ENCODE measurements at regions not wholly inside any gene's neighbourhood (a gene's known extent, or its start where the extent isn't known, plus 50 kb on each side); places are given as distances from the start of the nearest gene placed in this dataset.

DNA sequence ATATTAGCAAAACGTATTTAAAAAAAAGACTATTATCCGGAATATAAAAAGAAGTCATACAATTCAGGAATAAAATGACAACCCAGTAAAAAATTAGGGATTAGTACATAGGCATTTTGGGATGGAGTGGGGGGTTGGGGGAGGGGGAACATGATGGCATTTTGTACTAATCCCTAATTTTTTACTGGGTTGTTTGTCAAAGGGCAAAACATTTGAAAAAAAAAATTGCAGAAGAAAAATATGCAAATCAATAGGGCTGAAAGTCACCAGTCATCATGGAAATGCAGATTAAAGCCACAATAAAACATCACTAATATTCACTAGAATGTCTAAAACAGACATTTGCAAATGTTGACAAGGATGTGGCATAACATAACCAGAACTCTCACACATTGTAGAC is 82.5 kb downstream of the RPL22L1 start:
- DNase-seq (ENCODE audit: missing footprints) (no peak), ATAC-seq (no peak)
- intact Hi-C loops (cut with DNase I), result no loop called here

DNA sequence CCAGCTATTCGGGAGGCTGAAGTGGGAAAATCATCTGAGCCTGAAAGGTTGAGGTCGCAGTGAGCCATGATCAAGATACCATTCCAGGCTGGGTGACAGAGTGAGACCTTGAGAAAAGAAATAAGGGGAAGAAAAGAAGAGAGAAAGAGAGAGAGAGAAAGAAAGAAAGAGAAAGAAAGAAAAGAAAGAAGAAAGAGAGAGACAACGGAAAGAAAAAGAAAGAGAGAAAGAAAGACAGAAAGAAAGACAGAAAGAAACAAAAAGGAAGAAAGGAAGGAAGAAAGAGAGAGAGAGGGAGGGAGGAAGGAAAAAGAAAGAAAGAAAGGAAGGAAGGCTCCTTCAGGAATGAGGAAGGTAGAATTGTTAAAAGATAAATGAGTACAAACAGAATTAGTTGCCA is 84.5 kb downstream of the RPL22L1 start:
- no peak for DNase-seq (ENCODE audit: missing footprints)
- intact Hi-C loops (cut with DNase I), result no loop called here
- ATAC-seq, result no peak

DNA sequence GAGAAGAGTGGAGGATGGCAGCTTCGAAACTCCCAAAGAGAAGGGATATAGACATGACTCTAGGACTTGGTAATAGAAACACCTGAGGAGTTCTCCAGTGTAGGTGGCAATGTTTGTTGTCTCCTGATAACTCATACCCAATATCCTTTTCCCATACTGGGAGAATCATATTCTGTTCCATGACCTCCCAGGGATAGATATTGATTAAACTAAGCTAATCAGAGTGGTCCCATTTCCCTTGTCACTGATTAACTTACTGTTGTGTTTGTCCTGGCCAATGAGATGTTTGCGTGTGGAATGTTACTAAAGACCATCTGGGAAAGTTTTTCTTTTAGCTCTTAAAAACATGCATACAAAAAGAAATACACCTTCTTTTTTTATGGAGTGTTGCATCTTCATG is 85.6 kb downstream of the RPL22L1 start:
- no peak for DNase-seq (ENCODE audit: missing footprints)
- ATAC-seq, result no peak
- intact Hi-C loops (cut with DNase I), result no loop called here

- intact Hi-C loops (cut with DNase I), result no loop called here
- ATAC-seq (no peak), DNase-seq (ENCODE audit: missing footprints) (no peak)
Observed at GRCh38 chr3:170780955-170781354, 89.0 kb downstream of the RPL22L1 start.

DNA sequence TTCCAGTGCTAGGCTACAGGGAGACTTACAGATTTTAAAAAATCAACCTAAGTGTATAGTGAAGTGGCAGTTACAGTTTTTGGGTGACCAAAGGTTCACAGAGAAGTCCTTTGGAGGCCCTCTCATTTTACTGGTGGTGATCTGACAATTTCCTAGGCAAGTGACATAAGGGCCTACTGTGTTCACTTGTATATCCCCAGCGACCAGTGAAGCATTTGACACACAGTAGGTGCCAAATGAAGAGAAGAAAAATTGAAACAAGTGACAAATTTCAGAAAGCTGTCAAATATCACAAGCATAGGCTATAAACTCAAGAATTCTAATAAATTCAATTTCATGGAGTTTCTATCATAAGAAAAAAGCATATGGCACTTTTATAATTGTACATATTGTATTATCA is 89.5 kb downstream of the RPL22L1 start:
- no peak for DNase-seq (ENCODE audit: missing footprints)
- ATAC-seq, result no peak
- intact Hi-C loops (cut with DNase I), result no loop called here

DNA sequence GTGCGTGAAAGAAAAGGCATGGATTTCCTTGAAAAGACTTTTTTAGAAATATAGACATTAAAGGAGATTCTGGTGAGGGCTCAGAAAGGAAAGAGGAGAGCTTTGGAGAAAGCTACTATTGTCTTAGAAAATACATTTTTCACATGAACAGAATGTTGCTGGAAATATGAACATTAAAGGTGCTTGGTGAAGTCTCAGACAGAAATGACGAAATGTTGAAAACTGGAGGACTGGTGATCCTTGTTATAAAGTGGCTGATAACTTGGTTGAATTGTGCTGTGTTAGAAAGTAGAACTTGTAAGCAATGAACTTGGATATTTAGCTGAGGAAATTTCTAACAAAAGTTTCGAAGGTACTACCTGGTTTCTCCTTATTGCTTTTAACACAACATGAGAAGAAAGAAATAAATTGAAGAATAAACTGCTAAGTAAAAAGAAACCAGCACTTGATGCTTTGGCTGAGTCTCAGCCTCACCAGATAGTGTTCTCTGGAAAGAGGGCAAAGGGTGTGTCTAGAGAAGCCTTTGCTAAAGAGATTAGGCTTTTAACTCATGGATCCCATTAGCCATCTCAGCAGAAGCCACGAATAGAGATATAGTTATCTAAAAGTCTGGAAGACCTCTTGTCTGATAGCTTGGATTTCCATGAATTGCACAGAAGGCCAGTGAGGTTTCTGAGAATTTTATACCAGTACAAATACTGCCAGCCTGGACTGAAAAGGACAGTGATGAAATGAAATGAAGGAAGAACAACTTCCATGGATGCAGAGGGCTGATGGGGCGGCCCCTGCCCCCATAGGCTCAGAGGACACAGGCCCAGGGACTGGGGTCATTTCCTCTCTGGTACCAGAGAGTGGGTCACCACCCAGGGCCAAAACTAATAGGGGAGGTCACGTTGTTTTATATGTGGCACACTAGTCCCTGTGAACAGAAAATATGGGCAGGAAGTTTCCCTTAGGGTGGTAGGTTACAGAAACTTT is 91.5 kb downstream of the RPL22L1 start:
- ATAC-seq (no peak), DNase-seq (ENCODE audit: missing footprints) (no peak)
- intact Hi-C loops (cut with DNase I), result no loop called here

GRCh38 chr3:170777564-170777926 is 92.5 kb downstream of the RPL22L1 start:
- no peak for ATAC-seq
- DNase-seq (ENCODE audit: missing footprints), result no peak
- intact Hi-C loops (cut with DNase I), result no loop called here

DNA sequence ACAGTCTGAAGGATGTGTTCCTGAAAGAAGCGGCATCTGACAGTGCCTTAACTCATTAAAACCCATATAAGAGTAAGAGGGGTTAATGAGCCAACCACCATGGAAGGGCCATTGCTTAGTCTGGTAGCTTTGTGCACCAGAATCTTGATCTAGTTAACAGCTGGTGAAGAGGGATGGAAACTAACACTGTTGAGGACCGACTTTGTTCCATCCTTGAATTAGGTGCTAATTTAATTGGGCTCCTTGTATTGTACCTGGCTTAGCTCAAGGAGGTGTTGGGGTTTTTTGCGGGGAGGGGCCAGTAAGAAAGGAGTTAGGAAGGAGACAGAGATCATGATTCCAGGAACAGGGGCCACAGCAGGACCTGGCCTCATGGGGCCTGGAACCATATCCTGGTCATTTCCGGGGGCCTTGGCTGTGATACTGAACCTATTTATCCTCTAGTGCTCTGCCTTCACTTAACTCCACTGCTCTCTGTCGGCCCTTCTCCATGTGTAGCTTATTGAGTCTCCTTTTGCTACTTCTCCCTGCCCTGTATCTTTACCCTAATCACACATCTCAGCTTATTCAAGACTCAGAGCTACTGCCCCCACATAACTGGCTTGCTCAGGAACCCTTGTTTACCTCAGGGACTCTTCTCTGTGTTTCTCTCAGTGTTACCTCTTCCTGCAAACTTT is 93.0 kb downstream of the RPL22L1 start:
- ATAC-seq (no peak), DNase-seq (ENCODE audit: missing footprints) (no peak)
- intact Hi-C loops (cut with DNase I), result no loop called here

GRCh38 chr3:170773682-170774425 is 96.1 kb downstream of the RPL22L1 start:
- DNase-seq (ENCODE audit: missing footprints) (no peak), ATAC-seq (no peak)
- intact Hi-C loops (cut with DNase I), result no loop called here

- DNase-seq (ENCODE audit: missing footprints) (no peak), ATAC-seq (no peak)
- intact Hi-C loops (cut with DNase I), result no loop called here
Observed at GRCh38 chr3:170772175-170772574, 97.8 kb downstream of the RPL22L1 start.

DNA sequence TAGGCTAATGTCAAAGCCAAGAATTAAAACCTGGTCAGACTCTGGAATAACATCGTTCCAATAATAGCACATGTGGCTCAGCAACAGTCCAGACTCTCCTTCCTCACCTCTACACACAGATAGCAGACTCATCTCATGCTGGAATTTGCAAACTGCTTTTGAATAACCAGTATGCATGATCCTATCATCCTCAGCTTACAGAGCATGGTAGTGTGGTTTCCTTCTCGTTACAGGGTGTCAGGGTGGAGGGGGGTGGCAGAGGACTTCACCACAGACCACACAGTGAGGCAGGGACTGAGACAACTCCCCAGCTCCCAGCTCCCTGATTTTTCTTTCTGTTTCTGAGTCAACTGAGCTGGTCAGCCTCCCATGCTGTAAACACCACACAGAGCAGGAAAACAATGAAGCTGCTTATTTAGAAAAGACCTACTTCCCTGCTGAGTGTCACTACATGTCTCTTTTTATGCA is 101.6 kb downstream of the RPL22L1 start:
- ATAC-seq (no peak), DNase-seq (ENCODE audit: missing footprints) (no peak)
- intact Hi-C loops (cut with DNase I), result no loop called here

GRCh38 chr3:170767576-170767941 is 102.4 kb downstream of the RPL22L1 start:
- ATAC-seq (no peak), DNase-seq (ENCODE audit: missing footprints) (no peak)
- intact Hi-C loops (cut with DNase I), result no loop called here

- intact Hi-C loops (cut with DNase I), result no loop called here
- ATAC-seq (no peak), DNase-seq (ENCODE audit: missing footprints) (no peak)
Observed at GRCh38 chr3:170766823-170767575, 103.0 kb downstream of the RPL22L1 start.

- intact Hi-C loops (cut with DNase I), result no loop called here
Observed at GRCh38 chr3:170766253-170766652, 103.7 kb downstream of the RPL22L1 start.

GRCh38 chr3:170765419-170766078 is 104.4 kb downstream of the RPL22L1 start:
- DNase-seq (ENCODE audit: missing footprints) (no peak), ATAC-seq (no peak)
- intact Hi-C loops (cut with DNase I), result no loop called here

More at GRCh38 chr3:170766253-170766652, 103.7 kb downstream of the RPL22L1 start:
- ATAC-seq (no peak), DNase-seq (ENCODE audit: missing footprints) (no peak)

GRCh38 chr3:170764017-170764416 is 106.0 kb downstream of the RPL22L1 start:
- intact Hi-C loops (cut with DNase I), result no loop called here
- ATAC-seq, result no peak
- DNase-seq (ENCODE audit: missing footprints), result no peak

- ATAC-seq, result no peak
- intact Hi-C loops (cut with DNase I), result no loop called here
- DNase-seq (ENCODE audit: missing footprints), result no peak
Observed at GRCh38 chr3:170762064-170762463, 107.9 kb downstream of the RPL22L1 start.

- no peak for DNase-seq (ENCODE audit: missing footprints)
- ATAC-seq, result no peak
- intact Hi-C loops (cut with DNase I), result no loop called here
Observed at GRCh38 chr3:170761103-170761502, 108.9 kb downstream of the RPL22L1 start.
